ENCODE measurements at regions not wholly inside any gene's neighbourhood (a gene's known extent, or its start where the extent isn't known, plus 50 kb on each side); places are given as distances from the start of the nearest gene placed in this dataset.

DNA sequence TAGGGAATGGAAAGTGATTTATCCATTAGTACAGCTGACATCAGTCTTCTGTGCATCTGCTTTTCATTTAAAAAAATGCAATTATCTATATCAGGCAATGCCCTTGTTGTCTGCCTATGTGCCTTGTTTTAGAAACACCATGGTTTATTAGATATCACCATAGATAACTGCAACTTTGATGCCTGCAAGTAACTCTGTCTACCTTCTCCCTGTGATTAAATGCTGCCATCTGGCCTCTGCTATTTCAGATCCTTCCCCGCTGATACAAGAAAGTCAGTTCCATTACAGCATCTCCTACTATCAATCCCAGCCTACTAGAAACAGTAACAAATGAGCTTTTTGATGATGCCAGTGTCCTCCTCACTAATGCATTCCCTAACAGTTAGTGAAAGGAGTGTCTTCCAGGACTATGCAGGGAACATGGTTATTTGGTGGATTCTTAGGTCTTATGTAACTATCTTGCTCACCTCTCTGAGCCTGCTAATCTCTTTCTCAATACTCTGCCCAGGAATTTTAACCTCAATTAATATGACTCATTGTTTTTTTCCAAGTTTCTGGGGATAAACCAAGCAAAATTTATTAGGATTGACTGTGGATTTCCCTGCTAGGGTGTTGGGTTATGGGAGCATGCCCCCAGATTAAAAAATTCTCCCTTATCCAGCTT is 444.9 kb downstream of the RAPGEF2 start:
- in situ Hi-C loops (cut with MboI; ENCODE audit: low sequenced_read_pairs, unreplicated experiment): no loop called here
- no peak for DNase-seq (ENCODE audit: low spot score)
- TF ChIP-seq, protein P1, sequence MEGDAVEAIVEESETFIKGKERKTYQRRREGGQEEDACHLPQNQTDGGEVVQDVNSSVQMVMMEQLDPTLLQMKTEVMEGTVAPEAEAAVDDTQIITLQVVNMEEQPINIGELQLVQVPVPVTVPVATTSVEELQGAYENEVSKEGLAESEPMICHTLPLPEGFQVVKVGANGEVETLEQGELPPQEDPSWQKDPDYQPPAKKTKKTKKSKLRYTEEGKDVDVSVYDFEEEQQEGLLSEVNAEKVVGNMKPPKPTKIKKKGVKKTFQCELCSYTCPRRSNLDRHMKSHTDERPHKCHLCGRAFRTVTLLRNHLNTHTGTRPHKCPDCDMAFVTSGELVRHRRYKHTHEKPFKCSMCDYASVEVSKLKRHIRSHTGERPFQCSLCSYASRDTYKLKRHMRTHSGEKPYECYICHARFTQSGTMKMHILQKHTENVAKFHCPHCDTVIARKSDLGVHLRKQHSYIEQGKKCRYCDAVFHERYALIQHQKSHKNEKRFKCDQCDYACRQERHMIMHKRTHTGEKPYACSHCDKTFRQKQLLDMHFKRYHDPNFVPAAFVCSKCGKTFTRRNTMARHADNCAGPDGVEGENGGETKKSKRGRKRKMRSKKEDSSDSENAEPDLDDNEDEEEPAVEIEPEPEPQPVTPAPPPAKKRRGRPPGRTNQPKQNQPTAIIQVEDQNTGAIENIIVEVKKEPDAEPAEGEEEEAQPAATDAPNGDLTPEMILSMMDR (IDR thresholded peaks at IDR 0.05; ENCODE audit: borderline replicate concordance, control extremely low read depth, extremely low read depth, insufficient read depth, missing control alignments): no peak

DNA sequence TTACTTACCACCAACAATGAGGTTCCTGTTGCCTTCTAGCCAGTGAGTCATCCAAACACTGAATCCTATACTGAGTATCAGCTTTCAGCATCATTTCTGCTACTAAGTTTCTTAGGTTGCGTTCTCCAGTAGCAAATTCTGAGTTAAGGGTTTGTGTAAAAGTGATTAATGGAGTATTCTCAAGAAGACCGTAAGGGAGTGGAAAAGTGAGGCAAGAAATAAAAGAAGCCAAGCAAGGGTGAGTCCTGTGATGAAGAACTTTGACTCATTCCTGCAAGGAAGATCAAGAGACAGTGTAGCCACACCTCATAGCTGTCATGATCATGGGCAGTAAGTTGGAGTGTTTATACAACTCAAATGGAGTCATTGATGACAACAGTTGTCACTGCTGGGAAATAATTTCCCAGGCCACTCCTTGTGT is 446.2 kb downstream of the RAPGEF2 start:
- in situ Hi-C loops (cut with MboI; ENCODE audit: low sequenced_read_pairs, unreplicated experiment): no loop called here
- no peak for DNase-seq (ENCODE audit: low spot score)
- TF ChIP-seq, protein P1 (IDR thresholded peaks at IDR 0.05; ENCODE audit: borderline replicate concordance, control extremely low read depth, extremely low read depth, insufficient read depth, missing control alignments): no peak

DNA sequence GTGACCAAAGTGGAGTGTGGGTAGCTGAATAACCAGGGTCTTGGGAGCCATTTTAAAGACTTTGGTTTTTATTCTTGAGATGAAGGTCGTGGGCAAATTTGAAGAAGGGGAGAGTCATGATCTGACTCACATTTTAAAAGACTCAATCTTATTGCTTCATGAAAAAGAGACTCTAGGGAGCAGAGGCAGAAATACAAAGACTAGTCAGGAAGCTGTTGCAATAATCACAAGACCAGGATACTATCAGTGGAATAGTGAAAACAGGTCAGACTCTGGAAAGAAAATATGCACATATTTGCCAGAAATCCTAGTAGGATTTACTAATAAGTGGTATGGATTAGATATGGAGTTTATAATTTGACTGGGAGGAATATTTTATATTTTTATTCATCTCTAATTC is 448.4 kb downstream of the RAPGEF2 start:
- DNase-seq (ENCODE audit: low spot score): no peak
- TF ChIP-seq, protein P1 (IDR thresholded peaks at IDR 0.05; ENCODE audit: borderline replicate concordance, control extremely low read depth, extremely low read depth, insufficient read depth, missing control alignments): no peak
- in situ Hi-C loops (cut with MboI; ENCODE audit: low sequenced_read_pairs, unreplicated experiment): no loop called here

DNA sequence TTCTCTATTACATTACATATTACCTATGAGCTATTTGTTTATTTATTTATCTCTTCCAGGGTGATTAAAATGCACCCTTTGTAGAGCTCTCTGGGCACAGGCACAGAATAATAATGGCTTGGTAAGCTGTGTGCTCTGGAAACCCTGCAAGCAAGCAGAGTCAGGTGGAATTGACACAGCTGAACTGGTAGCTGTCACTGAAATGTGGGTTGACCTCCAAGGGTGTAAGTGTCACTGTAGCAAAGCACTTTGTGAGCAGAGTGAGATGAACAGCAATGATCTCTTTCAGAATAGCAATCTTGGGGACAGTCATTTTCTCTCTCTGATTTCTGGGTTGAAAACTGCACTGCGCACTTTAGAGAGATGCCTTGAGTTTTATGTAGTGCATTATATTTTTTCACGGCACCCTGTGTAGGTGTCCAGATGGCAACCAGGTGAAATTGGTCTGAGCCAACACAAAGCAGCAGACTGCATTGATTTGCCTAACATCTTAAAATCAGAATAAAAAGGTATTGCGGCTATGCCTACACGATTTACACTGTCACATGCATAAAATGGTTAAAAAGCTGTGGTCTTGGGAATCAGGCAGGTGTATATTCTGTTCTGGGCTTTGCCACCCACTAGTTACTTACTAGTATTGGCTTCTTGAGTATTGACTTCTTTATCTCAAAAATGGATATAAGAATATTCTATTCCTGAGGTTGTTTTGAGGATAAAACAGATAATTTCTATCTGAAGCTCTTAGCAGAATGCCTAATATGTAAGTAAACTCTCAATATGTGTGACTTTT is 450.3 kb downstream of the RAPGEF2 start:
- in situ Hi-C loops (cut with MboI; ENCODE audit: low sequenced_read_pairs, unreplicated experiment): no loop called here
- DNase-seq (ENCODE audit: low spot score): no peak
- TF ChIP-seq, protein P1 (IDR thresholded peaks at IDR 0.05; ENCODE audit: borderline replicate concordance, control extremely low read depth, extremely low read depth, insufficient read depth, missing control alignments): no peak

DNA sequence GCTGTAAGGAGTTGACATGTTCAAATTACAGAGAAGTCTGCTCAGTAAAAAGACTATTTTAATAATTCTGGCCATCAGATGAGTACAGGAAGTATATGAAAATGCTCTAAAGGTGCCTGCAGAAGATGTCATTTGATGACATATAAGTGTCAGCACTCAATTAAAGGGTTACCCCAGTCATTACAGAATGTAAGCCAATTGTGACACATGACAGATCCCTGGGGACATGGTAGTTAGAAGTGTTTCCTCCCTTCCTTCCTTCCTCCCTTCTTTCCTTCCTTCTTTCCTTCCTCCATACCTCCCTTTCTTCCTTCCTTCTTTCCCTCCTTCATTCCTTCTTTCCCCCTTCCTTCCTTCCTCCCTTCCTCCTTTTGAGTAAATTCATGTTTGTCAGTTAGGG is 453.0 kb downstream of the RAPGEF2 start:
- TF ChIP-seq, protein P1 (IDR thresholded peaks at IDR 0.05; ENCODE audit: borderline replicate concordance, control extremely low read depth, extremely low read depth, insufficient read depth, missing control alignments): no peak
- in situ Hi-C loops (cut with MboI; ENCODE audit: low sequenced_read_pairs, unreplicated experiment): no loop called here
- no peak for DNase-seq (ENCODE audit: low spot score)

DNA sequence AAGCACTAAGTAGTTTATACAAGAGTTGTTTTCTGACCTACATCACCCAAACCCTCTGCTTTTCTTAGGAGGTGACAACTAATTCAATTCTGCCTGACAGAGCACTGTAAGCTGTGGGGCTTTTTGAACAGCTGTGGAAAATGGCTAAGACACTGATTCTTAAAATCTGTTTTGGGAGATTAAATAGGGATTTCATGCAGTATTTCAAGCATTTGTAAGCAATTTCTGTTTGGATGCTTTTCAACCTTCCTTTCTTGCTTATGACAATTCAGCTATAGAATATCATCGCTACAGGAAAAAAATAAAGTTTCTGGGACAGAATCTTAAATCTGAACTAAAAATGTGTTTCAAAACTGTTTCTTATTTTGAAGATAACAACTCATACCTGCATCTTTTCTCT is 459.5 kb downstream of the RAPGEF2 start:
- TF ChIP-seq, protein P1 (IDR thresholded peaks at IDR 0.05; ENCODE audit: borderline replicate concordance, control extremely low read depth, extremely low read depth, insufficient read depth, missing control alignments): no peak
- in situ Hi-C loops (cut with MboI; ENCODE audit: low sequenced_read_pairs, unreplicated experiment): no loop called here
- DNase-seq (ENCODE audit: low spot score): no peak

Measured in GM13976 (cell line).